Heart right ventricle (tissue), 16 donors: ENCODE measurements at regions not wholly inside any gene's neighbourhood (a gene's known extent, or its start where the extent isn't known, plus 50 kb on each side); places are given as distances from the start of the nearest gene placed in this dataset.

Experiments used
- ATAC-seq, 8 donors: fragments of 200-7000 bp; cut with Tn5 transposase; one replicate each; pipeline ENCODE4 v1.9.1; 2020; ENCODE audit warnings: mild to moderate bottlenecking in 8 of 8, moderate library complexity in 8 of 8, moderate number of reproducible peaks in 1 of 8
- DNase-seq, 2 donors: peaks; one replicate each; pipeline ENCODE4 v3.0.0-alpha.2; 2020
- H3K27ac ChIP-seq, 10 donors: fragments of 200-600 bp; sonication (generic) in 2 of 10; one replicate each; pipeline versions ENCODE4 v1.5.0 to v1.8.0; 2020 to 2022; ENCODE audit warnings: mild to moderate bottlenecking in 3 of 10
- H3K27me3 ChIP-seq, 7 donors: fragments of 200-600 bp; one replicate each; pipeline ENCODE4 v1.8.0; 2021 to 2022; ENCODE audit warnings: mild to moderate bottlenecking in 2 of 7
- H3K36me3 ChIP-seq, 9 donors: fragments of 200-600 bp; sonication (generic) in 1 of 9; one replicate each; pipeline versions ENCODE4 v1.5.0 to v1.8.0; 2020 to 2022; ENCODE audit warnings: mild to moderate bottlenecking in 2 of 9
- H3K4me1 ChIP-seq, 9 donors: fragments of 200-600 bp; sonication (generic) in 1 of 9; one replicate each; pipeline versions ENCODE4 v1.5.0 to v1.8.0; 2020 to 2022; ENCODE audit warnings: mild to moderate bottlenecking in 4 of 9
- H3K4me3 ChIP-seq, 10 donors: fragments of 200-600 bp; sonication (generic) in 2 of 10; one replicate each; pipeline versions ENCODE4 v1.5.0 to v1.8.0; 2020 to 2022; ENCODE audit warnings: mild to moderate bottlenecking in 7 of 10, moderate library complexity in 2 of 10
- H3K9me3 ChIP-seq, 11 donors: fragments of 200-600 bp in 10 of 11; sonication (generic) in 2 of 11; one replicate each; pipeline versions ENCODE4 v1.5.0 to v1.8.0; 2013 to 2022; ENCODE audit warnings: mild to moderate bottlenecking in 2 of 11, control low read depth in 1 of 11, moderate library complexity in 1 of 11
- CTCF ChIP-seq, 9 donors: fragments of 200-600 bp; sonication (generic) in 2 of 9; IDR thresholded peaks; one replicate each; pipeline versions ENCODE4 v1.5.0 to v1.8.0; 2021 to 2022; ENCODE audit warnings: antibody characterized with exemption in 9 of 9, mild to moderate bottlenecking in 5 of 9, moderate library complexity in 1 of 9
- WGBS, 2 donors: extraction: QIAGEN DNeasy Blood & Tissue Kit; methylation state at CpG; one replicate each; pipeline ENCODE4 v1.1.7; 2013; ENCODE audit warnings: inconsistent platforms in 1 of 2; 5-methylcytosine and 5-hydroxymethylcytosine counted together
- intact Hi-C, 10 donors: fragments of 100-400 bp; cut with DNase I; formaldehyde crosslinking; loops; one replicate each; pipeline versions ENCODE4 v1.11.1 to v1.14.2; 2022
- donor health status: Arrhythmogenic right ventricular cardiomyopathy.
- donor health status: ischemic (EF 13 %, LVEDD 7.1; RV severe dilation, severe dysfunction).
- donor health status: healthy with polysubstance abuse.
- donor health status: DM: no; HTN: yes; CAD: no.
- donor health status: DM: no; HTN: no; CAD: no.
- donor health status: ischemic (EF 25% LVEDD 6.9; RV normal size, moderate dysfunction).
- donor health status: ischemic (EF 25% LVEDD 5.7; RV mildly dilated, moderate dysfunction).
- donor health status: healthy.
- donor health status: DM: yes; HTN: yes; CAD: no.
- donor health status: Ischemic cardiomyopathy.
- donor health status: ischemic (EF 35%, LVEDD 5.7; RV mildly dilated, moderate dysfunction).
- donor health status: nonischemic (EF 11% LVEDD 7.7; RV severe dilation, severe dysfunction).
- donor health status: DM: yes; HTN: yes; CAD: no.
- donor health status: PGD.
- donor health status: ischemic (EF 29% LVEDD 5.4; RV normal size, mild dysfunction).
- donor health status: nonischemic (EF 23%, LVEDD 6.1; RV moderate dilation, normal function).

GRCh38 chr2:7468448-7468828 lies 551.2 kb downstream of the RNF144A start:
- peaks cover 0 to 25% (median 3%) of the 10 kb centered on the region in 7 donors for H3K27me3 ChIP-seq
- no peaks in the 10 kb centered on the region for H3K4me1 ChIP-seq
- 93% methylated on average over 3 of the region's 3 CpGs for WGBS, 2 donors
- H3K36me3 ChIP-seq, result no peaks in the 10 kb centered on the region
- H3K4me3 ChIP-seq, result no peak overlapping the region
- no peak for DNase-seq
- no peak overlapping the region for H3K27ac ChIP-seq
- no peak for ATAC-seq
- TF ChIP-seq CTCF (IDR thresholded peaks at IDR 0.05), result no peak
- intact Hi-C loops, result no loop called here
- no peaks in the 10 kb centered on the region for H3K9me3 ChIP-seq

GRCh38 chr2:7468955-7469354 lies 551.7 kb downstream of the RNF144A start:
- Histone ChIP-seq H3K36me3 (no peaks in the 10 kb centered on the region), H3K9me3 (no peaks in the 10 kb centered on the region), H3K4me3 (no peak overlapping the region), H3K27ac (no peak overlapping the region), H3K4me1 (no peaks in the 10 kb centered on the region), H3K27me3 (peaks cover 0 to 25% (median 3%) of the 10 kb centered on the region in 7 donors)
- DNase-seq (no peak), ATAC-seq (no peak)
- 88% methylated on average over 1 of the region's 1 CpG for WGBS, 2 donors
- intact Hi-C loops, result no loop called here
- TF ChIP-seq CTCF (IDR thresholded peaks at IDR 0.05), result no peak

GRCh38 chr2:7471185-7471584 lies 554.0 kb downstream of the RNF144A start:
- DNase-seq, result no peak
- H3K4me1 ChIP-seq, result no peaks in the 10 kb centered on the region
- H3K4me3 ChIP-seq, result no peak overlapping the region
- no peak for ATAC-seq
- H3K36me3 ChIP-seq, result no peaks in the 10 kb centered on the region
- no peaks in the 10 kb centered on the region for H3K9me3 ChIP-seq
- intact Hi-C loops, result no loop called here
- WGBS, 2 donors, result 92 to 93% methylated on average over 2 of the region's 2 CpGs
- peaks cover 0 to 33% (median 3%) of the 10 kb centered on the region in 7 donors for H3K27me3 ChIP-seq
- H3K27ac ChIP-seq, result no peak overlapping the region
- no peak for TF ChIP-seq CTCF (IDR thresholded peaks at IDR 0.05)

GRCh38 chr2:7472465-7472864 lies 555.3 kb downstream of the RNF144A start:
- Histone ChIP-seq H3K4me3 (no peak overlapping the region), H3K27me3 (peaks cover 0 to 33% (median 3%) of the 10 kb centered on the region in 7 donors), H3K27ac (no peak overlapping the region), H3K36me3 (no peaks in the 10 kb centered on the region), H3K9me3 (no peaks in the 10 kb centered on the region), H3K4me1 (no peaks in the 10 kb centered on the region)
- intact Hi-C loops, result no loop called here
- DNase-seq (no peak), ATAC-seq (no peak)
- WGBS, 2 donors, result 74 to 76% methylated on average over 2 of the region's 2 CpGs
- no peak for TF ChIP-seq CTCF (IDR thresholded peaks at IDR 0.05)
